ENCODE measurements at regions not wholly inside any gene's neighbourhood (a gene's known extent, or its start where the extent isn't known, plus 50 kb on each side); places are given as distances from the start of the nearest gene placed in this dataset.

DNA sequence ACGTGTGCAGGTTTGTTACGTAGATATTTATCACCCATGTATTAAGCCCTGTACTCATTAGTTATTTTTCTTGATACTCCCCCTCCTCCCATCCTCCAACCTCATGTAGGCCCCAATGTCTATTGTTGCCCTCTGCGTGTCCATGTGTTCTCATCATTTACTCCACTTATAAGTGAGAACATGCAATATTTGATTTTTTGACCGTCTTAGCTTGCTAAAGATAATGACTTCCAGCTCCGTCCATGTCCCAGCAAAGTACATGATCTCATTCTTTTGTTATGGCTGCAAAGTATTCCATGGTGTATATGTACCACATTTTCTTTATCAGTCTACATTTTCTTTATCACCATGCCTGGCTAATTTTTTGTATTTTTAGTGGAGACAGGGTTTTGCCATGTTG is 623.2 kb downstream of the SQOR start:
- TF ChIP-seq MYC (IDR thresholded peaks at IDR 0.05; ENCODE audit: low read depth, low read length) (no peak), POLR2A (IDR thresholded peaks at IDR 0.05; ENCODE audit: extremely low read depth, insufficient read length) (no peak), MAX (IDR thresholded peaks at IDR 0.05; ENCODE audit: low read depth, low read length) (no peak)
- TF ChIP-seq, protein P1, sequence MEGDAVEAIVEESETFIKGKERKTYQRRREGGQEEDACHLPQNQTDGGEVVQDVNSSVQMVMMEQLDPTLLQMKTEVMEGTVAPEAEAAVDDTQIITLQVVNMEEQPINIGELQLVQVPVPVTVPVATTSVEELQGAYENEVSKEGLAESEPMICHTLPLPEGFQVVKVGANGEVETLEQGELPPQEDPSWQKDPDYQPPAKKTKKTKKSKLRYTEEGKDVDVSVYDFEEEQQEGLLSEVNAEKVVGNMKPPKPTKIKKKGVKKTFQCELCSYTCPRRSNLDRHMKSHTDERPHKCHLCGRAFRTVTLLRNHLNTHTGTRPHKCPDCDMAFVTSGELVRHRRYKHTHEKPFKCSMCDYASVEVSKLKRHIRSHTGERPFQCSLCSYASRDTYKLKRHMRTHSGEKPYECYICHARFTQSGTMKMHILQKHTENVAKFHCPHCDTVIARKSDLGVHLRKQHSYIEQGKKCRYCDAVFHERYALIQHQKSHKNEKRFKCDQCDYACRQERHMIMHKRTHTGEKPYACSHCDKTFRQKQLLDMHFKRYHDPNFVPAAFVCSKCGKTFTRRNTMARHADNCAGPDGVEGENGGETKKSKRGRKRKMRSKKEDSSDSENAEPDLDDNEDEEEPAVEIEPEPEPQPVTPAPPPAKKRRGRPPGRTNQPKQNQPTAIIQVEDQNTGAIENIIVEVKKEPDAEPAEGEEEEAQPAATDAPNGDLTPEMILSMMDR (IDR thresholded peaks at IDR 0.05; ENCODE audit: low read depth, low read length) = no peak
- DNase-seq (ENCODE audit: low read depth) = no peak
- no peak overlapping the region for H3K4me3 ChIP-seq (ENCODE audit: low read depth, low read length)

DNA sequence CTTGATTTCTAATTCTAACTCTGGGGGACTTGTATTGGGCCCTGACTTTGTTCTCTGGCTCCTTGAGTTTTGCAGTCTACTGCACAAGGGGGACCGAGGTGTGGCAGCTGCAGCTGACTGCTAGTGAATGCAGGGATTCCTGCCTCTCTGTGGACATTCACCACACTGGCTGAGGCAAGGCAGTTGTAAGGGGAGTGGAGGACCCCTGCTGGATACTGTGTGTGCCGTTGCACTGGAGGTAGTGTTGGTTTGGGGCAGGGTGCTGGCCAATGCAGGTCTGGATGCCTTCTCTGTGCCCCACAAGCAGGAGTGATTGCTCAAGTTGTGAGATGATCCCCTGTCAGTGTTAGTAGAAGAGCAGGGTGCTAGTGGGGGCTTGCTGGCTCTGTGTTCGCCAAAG is 626.1 kb downstream of the SQOR start:
- TF ChIP-seq MAX (IDR thresholded peaks at IDR 0.05; ENCODE audit: low read depth, low read length) = no peak
- TF ChIP-seq MYC (IDR thresholded peaks at IDR 0.05; ENCODE audit: low read depth, low read length) = no peak
- TF ChIP-seq, protein P1 (IDR thresholded peaks at IDR 0.05; ENCODE audit: low read depth, low read length) = no peak
- TF ChIP-seq POLR2A (IDR thresholded peaks at IDR 0.05; ENCODE audit: extremely low read depth, insufficient read length) = no peak
- DNase-seq (ENCODE audit: low read depth) = no peak
- no peak overlapping the region for H3K4me3 ChIP-seq (ENCODE audit: low read depth, low read length)

DNA sequence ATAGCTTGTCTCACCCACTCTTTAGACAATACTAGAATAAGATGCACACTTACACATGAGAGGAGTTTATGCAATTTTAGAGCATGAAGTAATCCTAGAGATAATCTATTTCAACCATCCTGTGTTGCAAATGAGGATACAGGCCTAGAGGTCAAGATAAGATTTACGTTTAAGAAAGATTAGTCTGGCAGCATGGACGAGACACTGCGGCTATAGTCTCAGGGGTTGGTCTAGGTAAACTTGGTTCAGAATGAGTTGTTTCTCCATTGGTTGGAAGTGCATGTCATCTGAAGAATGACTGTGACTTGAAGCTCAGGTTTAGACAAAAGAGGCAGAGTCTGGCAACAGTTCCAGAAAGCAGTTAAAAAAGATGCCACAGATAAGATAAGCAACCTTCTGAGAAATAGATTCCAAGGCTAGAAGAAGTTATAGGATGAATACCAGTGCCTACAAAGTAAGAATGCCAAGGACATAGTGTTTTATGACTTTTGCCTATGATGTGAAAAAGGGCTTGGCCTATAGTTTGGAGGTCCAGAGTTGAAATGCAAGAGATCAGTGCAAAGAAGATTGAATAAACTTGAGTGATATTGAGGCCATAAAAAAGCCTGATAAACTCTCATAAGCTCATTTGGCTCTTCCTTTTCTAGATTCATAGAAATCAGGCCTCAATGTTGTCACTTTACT is 631.0 kb downstream of the SQOR start:
- DNase-seq (ENCODE audit: low read depth) = no peak
- H3K4me3 ChIP-seq (ENCODE audit: low read depth, low read length) = no peak overlapping the region
- TF ChIP-seq POLR2A (IDR thresholded peaks at IDR 0.05; ENCODE audit: extremely low read depth, insufficient read length) (no peak), MYC (IDR thresholded peaks at IDR 0.05; ENCODE audit: low read depth, low read length) (no peak), MAX (IDR thresholded peaks at IDR 0.05; ENCODE audit: low read depth, low read length) (no peak)
- TF ChIP-seq, protein P1 (IDR thresholded peaks at IDR 0.05; ENCODE audit: low read depth, low read length) = no peak

DNA sequence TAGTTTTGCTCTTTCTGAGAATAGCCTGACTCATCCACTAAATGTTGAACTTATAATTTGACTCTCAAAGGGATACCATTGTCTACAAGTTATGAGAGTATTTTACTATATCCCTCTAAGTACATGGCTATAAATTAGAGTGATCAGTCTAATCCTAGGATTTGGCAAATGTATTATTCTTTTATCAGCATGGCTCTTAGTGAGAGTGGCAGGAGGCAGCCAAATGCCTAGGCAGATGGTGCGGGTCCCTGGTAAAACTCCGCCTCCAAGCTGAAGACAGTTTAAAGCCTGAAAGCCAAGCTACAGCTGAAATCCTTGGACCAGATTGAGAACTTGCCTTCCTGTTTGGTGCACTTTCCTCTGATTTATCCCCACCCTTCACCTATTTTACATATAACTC is 631.8 kb downstream of the SQOR start:
- DNase-seq (ENCODE audit: low read depth) = no peak
- TF ChIP-seq POLR2A (IDR thresholded peaks at IDR 0.05; ENCODE audit: extremely low read depth, insufficient read length) = no peak
- TF ChIP-seq MAX (IDR thresholded peaks at IDR 0.05; ENCODE audit: low read depth, low read length) = no peak
- TF ChIP-seq MYC (IDR thresholded peaks at IDR 0.05; ENCODE audit: low read depth, low read length) = no peak
- TF ChIP-seq, protein P1 (IDR thresholded peaks at IDR 0.05; ENCODE audit: low read depth, low read length) = no peak
- H3K4me3 ChIP-seq (ENCODE audit: low read depth, low read length) = no peak overlapping the region

DNA sequence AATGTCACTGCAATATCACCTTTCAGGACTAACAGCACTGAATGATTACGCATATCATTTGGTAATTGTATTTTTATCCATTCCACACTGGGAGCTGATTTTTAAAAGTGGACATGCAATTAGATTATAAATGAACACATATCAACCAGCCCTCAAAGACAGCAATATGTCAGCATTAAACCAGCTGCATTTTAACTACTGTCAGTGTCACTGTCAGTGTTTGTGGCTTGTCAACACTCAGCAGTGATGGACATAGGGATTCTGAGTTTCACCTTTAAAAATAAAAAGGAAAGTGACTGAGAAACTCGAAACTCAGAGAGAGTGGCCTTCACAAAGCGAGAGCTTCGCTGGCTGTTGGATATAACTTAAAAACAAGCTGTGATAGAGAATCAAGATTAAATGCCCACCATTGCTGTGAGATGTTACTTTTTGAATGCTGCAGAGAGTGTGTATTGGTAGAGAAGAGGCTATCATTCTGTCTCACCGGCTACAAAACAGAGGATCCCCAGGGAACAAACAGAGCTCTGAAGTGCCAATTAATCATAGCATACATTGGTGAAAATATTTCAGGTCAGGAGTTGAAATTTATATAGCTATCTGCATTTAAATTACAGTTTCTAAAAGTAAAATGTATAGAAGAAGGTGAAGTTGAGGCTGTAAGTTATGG is 635.8 kb downstream of the SQOR start:
- no peak for DNase-seq (ENCODE audit: low read depth)
- no peak overlapping the region for H3K4me3 ChIP-seq (ENCODE audit: low read depth, low read length)
- TF ChIP-seq, protein P1 (IDR thresholded peaks at IDR 0.05; ENCODE audit: low read depth, low read length) = no peak
- TF ChIP-seq MAX (IDR thresholded peaks at IDR 0.05; ENCODE audit: low read depth, low read length) = no peak
- no peak for TF ChIP-seq MYC (IDR thresholded peaks at IDR 0.05; ENCODE audit: low read depth, low read length)
- no peak for TF ChIP-seq POLR2A (IDR thresholded peaks at IDR 0.05; ENCODE audit: extremely low read depth, insufficient read length)
